ENCODE measurements at regions not wholly inside any gene's neighbourhood (a gene's known extent, or its start where the extent isn't known, plus 50 kb on each side); places are given as distances from the start of the nearest gene placed in this dataset.
A peak's percentile ranks its signal among the peaks of the same experiment; 100 is the strongest.
"Not testable (repeated sequence)": the region's sequence is repeated elsewhere in the genome, so short reads cannot be mapped to it uniquely, and the experiment has no call there.

DNA sequence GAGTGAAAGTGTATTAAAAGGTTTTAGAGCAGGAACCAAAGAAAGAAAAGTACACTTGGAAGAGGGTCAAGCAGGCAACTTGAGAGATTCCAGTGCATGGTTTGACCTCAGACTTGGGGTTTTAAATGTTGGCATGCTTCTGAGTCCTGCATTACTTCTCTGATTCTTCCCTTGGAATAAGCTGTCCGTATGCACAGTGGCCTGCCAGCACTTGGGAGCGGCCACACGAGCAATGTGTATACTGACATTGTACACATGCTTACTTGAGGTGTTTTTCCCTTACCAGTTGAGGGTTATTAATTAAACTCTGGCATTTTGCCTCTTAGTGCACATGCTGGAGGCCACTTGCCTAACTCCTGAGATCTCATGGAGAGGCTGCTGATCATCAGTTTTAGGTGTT, 786.6 kb upstream of the RGS18 start:
- no peak for DNase-seq

DNA sequence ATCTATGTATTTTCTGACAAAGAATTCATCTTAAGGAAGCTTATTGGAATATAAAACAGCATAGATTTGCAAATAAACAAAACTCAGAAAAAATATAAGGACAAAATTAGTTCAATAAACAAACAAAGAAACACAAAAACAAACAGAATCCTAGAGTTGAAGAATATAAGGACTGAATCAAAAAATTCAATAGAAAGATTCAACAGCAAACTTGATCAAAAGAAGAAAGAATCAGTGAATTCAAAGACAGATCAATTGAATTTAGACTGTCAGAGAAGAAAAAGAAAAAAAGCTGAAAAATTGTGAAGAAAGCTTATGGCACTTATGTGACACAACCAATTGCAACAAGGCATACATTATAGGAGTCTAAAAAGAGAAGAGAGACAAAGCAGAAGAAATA, 770.0 kb upstream of the RGS18 start:
- DNase-seq: no peak

DNA sequence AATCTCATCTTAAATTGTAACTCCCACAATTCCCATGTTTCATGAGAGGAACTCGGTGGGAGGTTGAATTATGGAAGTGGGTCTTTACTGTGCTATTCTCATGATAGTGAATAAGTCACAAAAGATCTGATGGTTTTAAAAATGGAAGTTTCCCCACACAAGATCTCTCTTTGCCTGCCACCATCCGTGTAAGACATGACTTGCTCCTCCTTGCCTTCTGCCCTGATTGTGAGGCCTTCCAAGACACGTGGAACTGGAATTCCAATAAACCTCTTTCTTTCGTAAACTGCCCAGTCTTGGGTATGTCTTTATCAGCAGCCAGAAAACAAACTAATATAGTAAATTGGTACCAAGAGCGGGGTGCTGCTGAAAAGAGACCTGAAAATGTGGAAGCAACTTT, 761.6 kb upstream of the RGS18 start:
- DNase-seq: no peak

DNA sequence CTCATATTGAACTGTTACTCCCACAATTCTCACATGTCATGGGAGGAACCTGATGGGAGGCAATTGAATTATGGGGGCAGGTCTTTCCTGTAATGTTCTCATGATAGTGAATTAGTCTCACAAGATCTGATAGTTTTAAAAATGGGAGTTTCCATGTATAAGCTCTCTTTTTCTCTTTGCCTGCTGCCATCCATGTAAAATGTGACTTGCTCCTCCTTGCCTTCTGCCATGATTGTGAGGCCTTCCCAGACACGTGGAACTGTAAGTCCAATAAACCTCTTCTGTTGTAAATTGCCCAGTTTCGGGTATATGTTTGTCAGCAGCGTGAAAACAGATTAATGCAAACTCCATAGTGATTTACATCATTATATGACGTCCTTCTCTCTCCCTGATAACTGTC, 759.7 kb upstream of the RGS18 start:
- DNase-seq: no peak

DNA sequence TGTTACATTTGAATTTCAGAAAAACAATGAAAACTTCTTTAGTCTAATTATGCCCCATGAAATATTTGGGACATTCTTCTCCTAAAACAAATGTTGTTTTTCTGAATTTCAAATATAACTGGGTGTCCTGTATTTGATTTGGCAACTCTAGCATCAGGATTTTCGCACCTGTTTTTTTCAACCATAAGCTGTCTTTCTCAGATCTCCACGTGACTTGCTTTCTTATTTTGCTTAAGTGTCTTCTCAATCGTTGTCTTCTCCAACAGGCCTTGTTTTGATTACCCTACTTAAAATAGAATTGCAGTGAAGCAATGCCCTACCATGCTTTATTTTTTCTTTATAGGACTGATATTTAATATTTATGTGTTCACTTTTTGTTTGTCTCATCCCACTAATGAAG, 752.8 kb upstream of the RGS18 start:
- no peak for DNase-seq

DNA sequence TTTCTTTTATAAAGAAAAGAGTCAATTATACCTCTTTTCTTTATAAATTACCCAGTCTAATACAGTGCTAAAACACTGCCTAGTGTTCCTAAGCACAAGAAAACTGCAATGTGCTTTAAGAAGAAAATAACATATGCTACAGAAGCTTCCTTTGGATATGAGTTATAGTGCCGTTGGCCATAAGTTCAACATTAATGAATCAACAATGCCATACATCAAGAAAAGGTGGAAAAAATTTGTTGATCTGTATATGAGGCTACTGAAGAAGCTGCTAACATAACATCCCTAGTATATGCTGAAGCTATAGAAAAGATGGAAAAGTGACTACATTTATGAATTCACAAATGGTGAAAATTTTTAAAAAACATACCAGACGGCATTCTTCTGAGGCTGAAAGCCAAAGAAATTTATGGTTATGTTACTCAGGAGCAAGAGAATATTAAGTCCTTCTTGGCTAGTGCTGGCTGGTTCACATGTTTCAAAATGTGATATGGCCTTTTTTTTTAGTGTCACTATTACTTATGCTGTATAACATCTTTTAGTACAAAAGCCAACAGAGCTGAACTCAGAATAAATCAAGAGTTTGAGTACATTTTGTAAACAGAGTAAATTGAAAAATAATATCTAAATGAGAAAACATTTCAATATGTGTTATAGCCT, 743.2 kb upstream of the RGS18 start:
- no peak for DNase-seq

DNA sequence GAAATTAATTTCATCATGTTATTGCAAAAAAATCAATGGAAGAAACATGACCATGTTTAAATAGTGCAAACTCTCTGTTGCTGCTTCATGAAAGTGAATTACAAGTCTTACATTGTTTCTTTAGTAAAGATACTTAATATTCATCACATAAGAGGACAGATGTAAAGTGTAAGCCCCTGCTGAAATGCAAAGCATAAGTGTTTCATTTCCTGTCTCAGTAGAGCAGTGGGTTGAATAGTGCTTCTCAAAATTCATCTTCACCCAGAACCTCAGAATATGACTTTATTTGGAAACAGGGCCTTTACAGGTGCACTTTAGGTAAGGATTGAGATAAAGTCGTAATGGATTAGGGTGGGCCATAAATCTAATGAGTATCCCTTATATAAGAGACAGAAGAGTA, 738.4 kb upstream of the RGS18 start:
- no peak for DNase-seq

DNA sequence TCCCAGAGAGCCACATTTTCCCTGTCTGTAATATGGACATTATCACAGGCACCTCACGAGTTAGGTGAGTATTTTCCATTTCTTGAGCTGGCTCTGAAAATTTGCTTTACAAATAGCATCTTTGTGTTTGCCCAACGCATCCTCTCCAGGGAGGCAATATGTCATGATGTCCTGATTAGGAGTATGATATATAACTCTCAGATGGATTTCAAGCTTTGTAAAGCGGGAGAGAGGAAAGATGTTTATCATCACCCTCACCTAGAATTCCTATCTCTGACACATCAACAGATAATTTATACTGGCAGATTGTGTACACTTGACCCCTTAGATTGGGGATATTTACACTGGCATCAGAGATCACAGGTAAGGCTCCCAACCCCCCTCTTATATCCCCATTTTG, 730.7 kb upstream of the RGS18 start:
- no peak for DNase-seq

DNA sequence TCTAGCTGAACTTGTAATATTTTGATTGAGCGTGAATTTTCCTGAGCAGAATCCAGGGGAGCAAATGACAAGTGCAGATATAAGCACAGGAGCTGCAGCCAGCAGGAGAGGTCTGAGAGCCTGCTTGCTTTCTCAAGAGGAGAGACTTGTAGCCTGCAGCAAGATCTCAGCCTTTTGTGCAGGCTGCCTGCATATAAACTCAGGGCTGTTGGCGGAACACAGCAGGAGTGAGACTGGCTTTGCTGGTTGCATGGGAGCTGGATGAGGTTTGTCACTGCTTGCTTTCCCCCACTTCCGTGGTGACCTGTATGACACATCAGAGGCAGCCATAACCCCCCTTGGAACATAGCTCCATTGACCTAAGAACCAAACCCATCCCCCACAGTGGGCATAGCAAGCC, 725.4 kb upstream of the RGS18 start:
- no peak for DNase-seq

DNA sequence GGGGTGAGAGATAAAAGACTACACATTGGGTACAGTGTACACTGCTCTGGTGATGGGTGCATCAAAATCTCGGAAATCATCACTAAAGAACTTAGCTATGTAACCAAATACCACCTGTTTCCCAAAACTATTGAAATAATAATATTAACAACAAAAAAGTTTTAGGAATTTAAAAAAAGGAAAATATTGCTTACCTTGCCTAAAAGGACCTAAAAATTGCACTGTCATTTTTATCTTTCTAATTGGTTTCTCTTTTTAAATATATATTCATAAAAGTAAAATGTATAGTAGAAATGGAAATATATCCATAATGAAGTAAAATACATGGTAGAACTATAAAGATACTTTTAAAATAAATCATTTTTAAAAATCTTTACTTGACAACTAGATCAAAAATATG, 719.3 kb upstream of the RGS18 start:
- no peak for DNase-seq

DNA sequence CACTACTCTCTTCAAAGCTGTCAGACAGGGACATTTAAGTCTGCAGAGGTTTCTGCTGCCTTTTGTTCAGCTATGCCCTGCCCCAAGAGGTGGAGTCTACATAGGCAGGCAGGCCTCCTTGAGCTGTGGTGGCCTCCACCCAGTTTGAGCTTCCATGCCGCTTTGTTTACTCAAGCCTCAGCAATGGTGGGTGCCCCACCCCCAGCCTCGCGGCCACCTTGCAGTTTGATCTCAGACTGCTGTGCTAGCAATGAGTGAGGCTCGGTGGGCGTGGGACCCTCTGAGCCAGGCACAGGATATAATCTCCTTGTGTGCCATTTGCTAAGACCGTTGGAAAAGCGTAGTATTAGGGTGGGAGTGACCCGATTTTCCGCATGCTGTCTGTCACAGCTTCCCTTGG, 710.0 kb upstream of the RGS18 start:
- not testable (repeated sequence) for DNase-seq

DNA sequence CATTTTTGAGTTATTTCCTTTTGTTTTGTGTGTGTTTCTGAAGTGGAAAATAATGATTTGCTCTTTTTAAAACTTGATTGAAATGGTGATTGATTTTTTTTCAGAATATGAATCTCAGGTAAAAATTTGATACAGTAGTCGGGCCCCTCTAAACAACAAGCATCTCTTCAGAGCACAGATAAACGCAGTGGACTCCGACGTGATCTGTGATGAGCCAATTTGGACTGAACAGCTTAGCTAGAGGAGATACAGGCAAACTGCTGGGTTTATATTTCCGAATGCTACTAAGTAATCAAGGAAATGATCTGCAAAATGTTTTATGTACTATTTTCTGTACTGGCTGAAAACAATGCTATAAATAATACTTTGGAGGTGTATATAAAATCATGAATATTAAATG, 705.7 kb upstream of the RGS18 start:
- DNase-seq: no peak

DNA sequence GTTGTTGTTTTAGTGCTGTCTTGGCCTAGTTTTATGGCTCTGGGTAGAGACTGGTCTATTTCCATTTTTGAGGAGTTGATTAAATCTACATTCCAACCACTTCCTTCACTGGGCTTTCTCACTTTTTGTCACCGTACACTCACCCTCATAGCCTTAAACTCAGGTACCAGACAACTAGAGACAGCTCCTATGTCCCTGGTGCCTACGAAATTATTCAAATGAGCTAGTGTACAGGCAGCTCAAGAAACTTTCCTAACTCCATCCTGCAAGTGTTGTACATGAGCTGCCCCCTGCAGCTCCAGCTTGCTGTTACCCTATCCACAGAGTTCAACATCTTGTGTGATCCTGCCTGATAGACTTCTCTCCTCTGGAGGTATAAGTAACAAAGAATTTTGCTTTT, 704.8 kb upstream of the RGS18 start:
- DNase-seq: peak; percentile 30

DNA sequence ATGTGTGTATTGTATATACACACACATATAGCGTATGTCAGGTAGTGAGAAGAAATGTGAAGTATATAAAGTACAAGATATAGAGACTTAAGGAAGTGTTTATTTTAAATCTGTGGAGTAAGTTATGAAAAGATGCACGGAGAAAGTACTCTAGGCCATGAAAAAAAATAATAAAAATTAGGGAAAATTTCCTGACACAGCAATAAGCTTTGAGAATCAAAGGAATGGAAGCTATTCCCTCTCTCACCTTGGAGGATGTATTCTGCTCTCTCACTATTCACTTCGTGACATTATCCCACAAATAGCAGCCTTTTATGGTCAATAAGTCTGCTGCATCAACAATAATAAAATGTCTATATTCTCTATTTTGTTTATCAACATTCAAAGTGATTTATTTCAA, 700.4 kb upstream of the RGS18 start:
- DNase-seq: no peak

DNA sequence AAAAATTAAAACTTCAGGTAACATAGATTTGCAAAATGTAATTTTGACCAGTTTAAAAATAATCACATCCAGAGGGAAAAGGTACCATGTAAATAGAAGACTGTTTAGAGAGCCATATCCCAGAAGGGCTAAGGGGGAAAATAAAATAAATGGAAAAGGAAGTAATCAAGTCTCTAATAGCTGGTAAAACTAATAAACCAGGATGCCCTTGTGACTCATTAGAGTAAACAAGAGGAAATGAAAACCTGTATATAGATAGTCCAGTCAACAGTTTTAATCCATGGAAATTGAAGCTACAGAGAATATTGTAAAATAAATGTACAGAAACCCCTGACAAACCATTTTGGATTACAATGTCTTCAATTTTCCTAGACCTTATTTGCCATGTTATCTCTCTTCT, 698.0 kb upstream of the RGS18 start:
- no peak for DNase-seq

DNA sequence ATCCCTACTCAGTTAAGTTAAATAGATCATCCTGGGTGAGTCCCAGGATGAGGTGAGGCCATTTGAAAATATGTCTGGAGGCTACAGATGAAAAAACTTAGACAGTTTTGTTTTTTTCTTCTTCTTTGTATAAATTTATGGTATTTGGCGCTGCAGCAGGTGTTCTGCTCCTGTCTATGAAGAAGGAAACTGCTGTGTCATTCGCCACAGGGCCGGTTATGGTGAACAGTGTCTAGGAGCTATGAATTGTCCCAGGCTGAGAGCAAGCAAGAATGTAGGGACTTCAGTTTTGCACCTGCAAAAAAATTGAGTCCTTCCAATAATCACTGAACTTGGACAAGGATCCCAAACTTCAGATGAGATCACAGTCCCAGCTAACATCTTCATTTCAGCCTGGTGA, 674.3 kb upstream of the RGS18 start:
- DNase-seq: no peak

DNA sequence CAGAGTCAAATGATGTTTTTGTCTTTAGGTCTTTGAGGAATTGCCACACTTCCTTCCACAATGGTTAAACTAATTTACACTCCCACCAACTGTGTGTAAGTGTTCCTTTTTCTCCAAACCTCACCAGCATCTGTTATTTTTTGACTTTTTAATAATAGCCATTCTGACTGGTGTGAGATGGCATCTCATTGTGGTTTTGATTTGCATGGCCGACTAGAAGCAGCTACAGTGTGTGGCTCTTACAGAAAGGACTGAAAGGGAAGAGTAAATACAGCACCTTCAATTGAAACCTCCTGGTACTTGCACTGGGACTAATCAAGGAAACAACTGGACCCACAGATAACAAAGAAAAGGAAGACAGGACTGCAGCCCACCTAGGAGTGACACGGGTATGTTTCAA, 668.0 kb upstream of the RGS18 start:
- no peak for DNase-seq

DNA sequence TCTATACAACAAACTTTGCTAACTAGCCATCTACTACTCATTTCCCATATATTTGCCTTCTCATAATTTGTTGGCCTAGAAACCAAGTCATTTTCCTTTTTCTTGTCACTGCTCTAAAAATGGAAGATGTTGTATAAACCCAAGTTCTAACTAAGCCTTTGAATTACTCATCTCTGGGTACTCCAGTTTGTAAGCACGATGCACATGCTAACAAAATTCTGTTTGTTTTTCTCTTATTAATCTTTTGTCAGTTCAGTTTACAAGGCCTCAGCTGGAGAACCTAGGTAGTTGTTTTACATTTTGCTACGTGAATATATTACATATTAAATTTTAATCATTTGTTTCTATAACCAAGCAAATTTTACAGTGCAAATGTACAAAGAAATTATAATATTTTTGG, 663.2 kb upstream of the RGS18 start:
- DNase-seq: no peak

DNA sequence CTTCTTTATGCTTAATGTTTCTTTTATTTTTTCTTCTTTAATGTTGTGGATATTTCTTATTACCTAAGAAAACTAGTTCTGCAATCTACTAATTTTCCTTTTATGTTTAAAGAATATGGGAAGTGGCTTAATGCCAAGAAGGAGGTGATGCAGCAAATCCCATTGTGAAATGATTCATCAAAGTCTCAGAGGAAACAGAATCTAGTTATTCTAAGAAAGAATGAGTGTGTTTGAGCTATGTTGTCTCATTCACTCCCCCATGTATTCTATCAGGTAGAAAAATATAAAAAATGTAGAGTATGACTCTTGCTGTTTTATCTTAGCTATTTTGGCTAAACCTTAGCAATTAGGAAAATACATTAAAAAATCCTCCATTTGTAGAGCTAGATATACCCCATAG, 659.9 kb upstream of the RGS18 start:
- DNase-seq: peak; percentile 78

DNA sequence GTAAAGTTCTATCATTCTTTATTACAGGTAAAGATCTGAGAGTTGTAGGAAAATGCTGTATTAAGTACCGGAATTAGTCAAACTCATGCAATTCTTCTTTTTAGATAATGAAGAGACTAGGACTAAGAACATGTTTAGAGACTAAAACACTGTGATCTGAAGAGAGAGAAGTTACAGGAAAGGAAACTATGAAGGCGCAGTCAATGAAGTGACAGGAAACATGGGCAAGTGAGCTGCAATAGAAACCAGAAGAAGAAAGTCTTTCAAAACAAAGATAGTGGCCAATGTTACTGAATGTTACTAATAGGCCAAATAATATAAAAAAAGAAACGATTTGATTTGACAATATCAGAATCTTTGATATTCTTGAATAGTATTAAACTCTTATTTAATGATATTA, 659.4 kb upstream of the RGS18 start:
- no peak for DNase-seq

DNA sequence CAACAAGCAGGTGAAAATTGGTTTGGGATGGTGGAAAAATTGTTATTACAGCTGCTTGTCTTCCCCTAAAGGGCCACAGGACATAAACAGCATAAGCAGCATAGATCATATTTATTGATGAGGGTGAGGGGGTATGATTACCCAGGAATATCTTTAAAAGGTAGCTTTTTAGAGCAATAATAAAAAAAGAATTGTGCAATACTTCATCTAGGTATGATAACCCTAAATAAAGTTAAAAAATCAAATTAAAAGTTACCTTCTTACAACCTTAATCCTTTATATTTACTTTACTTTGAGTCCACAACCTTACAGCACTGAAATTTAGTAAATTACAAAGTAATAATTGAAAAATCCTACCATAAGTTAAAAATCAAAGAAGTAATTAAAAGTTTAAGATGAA, 653.3 kb upstream of the RGS18 start:
- DNase-seq: no peak

DNA sequence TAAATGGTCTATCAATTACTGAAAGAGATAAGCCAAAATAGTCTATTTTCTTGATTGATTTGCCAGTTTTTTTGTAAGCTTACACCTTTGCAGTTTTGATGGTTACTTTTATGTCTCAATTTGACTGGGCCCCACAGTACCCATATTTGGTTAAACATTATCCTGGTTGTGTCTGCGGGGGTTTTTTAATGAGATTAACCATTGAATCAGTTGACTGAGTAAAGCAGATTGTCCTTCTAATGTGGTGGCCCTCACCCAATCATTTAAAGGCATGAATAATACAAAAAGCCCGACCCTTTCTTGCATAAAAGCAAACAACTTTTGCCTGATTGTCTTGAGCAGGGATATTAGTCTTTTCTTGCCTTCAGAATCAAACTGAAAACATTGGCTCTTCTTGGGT, 650.0 kb upstream of the RGS18 start:
- no peak for DNase-seq

DNA sequence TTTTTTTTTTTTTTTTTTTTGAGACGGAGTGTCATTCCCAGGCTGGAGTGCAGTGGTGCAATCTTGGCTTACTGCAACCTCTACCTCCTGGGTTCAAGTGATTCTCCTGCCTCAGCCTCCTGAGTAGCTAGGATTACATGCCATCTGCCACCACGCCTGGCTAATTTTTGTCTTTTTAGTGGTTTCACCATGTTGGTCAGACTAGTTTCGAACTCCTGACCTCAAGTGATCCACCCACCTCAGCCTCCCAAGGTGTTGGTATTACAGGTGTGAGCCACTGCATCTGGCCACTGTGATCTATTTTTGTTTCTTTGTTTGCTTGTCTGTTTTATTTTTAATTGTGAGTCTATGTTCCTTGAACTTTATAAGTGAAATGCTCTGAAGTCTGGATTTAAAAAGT, 646.8 kb upstream of the RGS18 start:
- DNase-seq: not testable (repeated sequence)

DNA sequence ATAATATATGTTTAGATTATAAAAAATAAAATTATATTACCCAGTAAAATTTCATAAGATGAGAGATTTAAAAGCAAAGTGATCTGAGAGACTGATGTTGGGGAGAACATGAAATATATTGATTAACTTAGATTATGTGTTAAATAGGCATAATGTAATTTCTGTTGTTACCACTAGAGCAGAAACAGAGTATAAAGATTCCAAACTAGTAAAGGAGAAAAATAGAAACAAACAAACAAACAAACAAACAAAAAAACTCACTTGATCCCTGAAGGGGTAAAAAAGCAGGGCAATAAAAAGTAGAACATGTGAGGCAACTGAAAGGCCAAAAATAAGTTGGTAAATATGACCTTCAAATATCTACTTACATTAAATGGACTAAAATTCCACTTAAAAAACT, 640.4 kb upstream of the RGS18 start:
- no peak for DNase-seq

DNA sequence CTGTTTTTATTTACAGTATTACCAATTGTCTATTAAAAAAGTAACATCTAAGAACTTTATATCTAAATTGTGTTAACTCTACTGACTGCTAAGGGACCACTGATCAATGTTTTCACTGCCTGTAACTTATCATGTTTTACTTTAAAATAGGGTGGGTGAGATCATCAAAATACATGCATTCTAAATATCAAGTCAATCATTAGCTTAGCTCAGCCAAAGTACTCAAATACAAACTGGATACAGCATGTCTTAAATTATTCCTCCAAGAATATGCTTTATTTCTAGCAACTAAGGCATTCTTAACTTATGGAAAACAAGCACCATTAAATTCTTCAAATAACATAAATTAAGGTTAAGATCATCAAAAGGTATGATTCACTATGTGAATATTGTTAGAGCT, 638.7 kb upstream of the RGS18 start:
- DNase-seq: no peak

DNA sequence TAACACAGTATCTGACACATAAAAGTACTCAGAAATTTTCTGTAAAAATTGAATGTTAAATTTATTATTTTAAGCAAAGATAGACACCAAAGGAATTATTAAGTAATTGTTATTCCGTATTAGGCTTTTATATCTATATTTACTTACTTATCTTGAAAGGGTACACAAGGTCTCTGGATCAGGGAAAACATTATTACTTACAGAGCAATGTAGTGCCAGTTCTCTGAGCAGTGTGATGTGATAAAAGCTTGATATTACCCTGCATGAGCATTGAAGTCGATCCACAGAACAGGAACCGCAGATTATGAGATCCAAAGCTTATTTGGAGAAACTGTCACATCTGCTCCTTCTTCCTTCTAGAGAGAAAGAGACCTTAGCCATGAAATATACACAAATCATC, 637.9 kb upstream of the RGS18 start:
- no peak for DNase-seq

All from OCI-M1 (cell line).